ENCODE measurements at regions not wholly inside any gene's neighbourhood (a gene's known extent, or its start where the extent isn't known, plus 50 kb on each side); places are given as distances from the start of the nearest gene placed in this dataset.

GRCh38 chr14:97445367-97445766 is 648.2 kb downstream of the VRK1 start:
- DNase-seq (ENCODE audit: low read depth) = no peak

- no peak for DNase-seq (ENCODE audit: low read depth)
Observed at GRCh38 chr14:97446087-97446486, 648.9 kb downstream of the VRK1 start.

DNA sequence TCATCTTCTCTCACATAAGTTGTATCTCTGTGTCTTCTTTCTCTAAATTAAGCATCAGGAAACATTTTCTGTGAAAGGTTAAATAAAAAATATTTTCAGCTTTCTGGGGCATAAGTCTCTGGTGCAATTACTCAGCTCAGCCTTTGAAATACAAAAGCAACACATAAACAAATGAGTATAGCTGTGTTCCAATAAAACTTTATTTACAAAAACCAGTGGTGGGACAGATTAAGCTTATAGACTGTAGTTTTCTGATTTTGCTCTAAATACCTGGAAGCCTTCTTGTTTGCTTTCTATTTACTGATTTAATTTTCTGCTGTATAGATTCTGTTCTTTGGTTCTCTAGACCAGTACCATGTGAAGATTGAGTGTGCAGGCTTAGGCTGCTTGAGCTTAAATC is 655.1 kb downstream of the VRK1 start:
- DNase-seq (ENCODE audit: low read depth) = no peak

DNA sequence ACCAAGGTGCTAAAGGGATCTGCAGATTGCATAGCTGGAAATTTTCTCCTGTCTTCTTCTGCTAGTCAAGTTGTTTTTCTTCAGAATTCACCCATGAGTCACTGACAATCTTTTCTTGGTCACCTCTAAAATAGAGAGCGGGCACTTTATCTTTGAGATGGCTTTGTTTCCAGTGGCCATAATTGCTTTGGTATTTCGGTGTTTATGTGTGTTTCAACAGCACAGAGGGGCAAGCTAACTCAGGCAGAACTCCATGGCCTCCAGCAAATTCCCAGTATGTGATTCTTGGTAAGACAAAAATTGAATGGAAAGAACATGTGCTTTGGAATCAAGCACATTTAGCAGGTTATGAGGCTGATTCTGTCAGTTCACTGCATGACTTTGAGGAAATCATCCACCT is 656.8 kb downstream of the VRK1 start:
- DNase-seq (ENCODE audit: low read depth) = no peak

GRCh38 chr14:97456462-97456861 is 659.3 kb downstream of the VRK1 start:
- DNase-seq (ENCODE audit: low read depth) = no peak

DNA sequence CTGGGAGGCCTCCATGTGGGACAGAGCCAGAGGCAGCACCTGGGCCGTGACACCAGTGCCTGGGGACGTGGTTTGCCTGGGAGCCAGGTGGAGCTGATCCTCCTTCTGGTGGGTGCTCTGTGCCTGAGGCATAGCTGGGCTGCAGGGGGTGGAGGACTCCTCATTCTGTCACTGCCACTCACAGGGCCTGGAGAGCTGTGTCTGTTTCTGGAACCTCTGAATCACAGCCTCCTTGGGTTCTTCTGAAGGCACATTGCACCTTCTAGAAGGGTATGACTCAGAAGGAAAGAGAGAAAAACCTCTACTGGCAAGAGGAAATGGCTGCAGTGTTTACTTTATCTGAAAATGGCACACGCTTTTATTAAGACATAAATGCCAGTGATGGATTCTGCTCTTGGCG is 659.8 kb downstream of the VRK1 start:
- peak; percentile 57 for DNase-seq (ENCODE audit: low read depth)

DNA sequence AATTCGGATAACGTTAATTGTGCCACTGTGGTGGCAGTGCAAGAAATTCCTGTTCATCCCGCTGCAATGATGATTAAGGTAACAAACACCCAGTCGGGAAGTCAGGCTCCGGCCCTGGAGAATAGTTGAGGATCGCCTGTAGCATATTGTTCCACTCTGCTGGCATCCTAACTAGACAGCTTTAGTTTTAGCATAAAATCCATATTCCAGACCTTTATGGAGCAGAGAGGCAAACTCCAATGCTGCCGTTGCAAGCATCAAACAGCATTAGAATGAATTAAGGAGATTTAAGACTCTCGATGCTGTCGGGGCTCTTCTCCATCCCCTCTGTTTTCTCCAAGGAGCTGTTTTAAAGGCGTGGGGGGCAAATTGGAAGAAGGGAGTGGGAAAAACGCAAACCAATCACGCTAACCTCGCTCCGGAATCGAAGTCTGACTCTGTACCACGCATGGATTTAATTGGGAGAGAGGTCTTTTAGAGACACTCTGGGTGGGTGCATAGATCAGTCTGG is 660.4 kb downstream of the VRK1 start:
- no peak for DNase-seq (ENCODE audit: low read depth)

DNA sequence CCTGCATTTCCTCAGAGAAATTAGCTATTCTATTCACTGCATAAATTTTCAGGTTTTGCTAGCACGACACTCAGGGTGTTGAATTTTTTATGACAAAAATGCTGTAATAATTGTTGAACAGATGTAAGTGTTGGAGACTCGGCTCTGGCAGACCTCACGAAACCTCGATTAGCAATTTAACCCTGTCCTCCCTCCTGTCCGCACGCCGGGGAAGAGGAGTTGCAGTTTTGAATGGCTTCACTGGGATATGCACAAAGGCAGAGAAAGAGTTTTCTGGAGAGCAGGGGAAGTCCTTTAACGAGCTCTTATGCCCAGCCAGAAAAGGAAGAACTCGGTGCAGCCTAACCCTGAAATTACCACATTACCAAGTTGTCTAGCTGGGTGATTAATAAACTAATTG is 661.1 kb downstream of the VRK1 start:
- DNase-seq (ENCODE audit: low read depth) = no peak

GRCh38 chr14:97458661-97459579 is 661.7 kb downstream of the VRK1 start:
- DNase-seq (ENCODE audit: low read depth) = peak; percentile 68

- no peak for DNase-seq (ENCODE audit: low read depth)
Observed at GRCh38 chr14:97462081-97462480, 664.9 kb downstream of the VRK1 start.

GRCh38 chr14:97468220-97468619 is 671.0 kb downstream of the VRK1 start:
- no peak for DNase-seq (ENCODE audit: low read depth)

GRCh38 chr14:97477353-97477752 is 680.2 kb downstream of the VRK1 start:
- DNase-seq (ENCODE audit: low read depth) = no peak

DNA sequence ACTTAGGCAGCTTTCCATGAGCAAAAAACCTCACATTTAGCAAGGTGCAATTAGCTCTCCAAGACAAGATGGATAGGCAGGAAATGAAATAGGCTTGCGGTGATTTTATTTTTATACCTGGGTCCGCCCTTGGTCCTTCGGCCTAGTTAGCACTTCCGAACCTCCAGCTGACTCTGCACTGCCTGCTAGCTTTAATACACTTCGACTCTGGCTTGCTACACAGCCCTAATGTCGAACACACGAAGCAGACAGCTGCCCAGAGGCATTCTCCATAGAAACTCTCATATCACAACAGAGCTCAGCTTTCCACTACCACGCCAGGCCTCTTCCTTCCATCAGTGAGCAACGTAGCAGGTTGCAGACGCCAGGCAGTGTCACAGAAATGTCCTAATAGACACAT is 688.0 kb downstream of the VRK1 start:
- DNase-seq (ENCODE audit: low read depth) = no peak

DNA sequence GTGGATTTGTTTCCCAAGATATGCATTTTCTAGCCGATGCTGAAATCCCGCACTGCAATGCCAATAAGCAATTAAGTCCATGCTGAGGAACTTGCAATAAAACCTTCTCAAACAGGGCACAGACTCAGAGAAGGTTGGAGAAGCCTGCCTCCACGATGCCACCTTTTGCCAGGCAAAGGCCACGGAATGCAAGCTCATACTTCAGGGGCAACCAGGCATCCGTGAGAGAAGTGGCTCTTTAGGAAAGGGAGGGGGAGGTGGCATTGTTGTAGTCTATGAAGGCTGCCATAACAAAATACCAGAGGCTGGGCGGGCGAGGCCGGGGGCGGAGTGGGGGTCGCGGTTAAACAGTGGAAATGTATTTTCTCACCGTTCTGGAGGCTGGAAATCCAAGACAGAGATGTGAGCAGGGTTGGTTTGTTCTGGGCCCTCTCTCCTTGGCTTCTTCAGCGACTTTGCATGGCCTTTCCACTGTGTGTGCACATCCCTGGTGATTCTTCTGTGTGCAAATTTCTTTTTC is 689.5 kb downstream of the VRK1 start:
- DNase-seq (ENCODE audit: low read depth) = no peak

- no peak for DNase-seq (ENCODE audit: low read depth)
Observed at GRCh38 chr14:97489750-97490149, 692.6 kb downstream of the VRK1 start.

GRCh38 chr14:97490521-97491070 is 693.4 kb downstream of the VRK1 start:
- no peak for DNase-seq (ENCODE audit: low read depth)

DNA sequence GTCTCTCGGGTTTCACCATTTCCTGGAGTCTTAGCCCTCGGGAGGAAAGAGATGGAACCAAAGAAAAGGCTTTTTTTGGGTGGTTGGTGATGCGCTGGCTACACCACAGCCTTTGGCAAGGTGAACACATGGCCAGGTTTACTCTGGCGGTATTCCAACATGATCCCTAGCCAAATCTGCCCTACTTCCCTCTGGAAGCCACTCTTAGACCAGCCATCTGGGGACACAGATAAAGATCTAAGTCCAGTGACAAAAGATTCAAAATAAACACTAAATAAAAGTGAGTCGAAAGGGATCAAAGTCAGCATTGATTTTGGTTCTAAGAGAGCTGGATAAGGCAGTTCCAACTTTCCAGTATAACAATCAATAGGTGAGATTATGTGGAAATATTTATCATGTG is 694.5 kb downstream of the VRK1 start:
- DNase-seq (ENCODE audit: low read depth) = no peak

GRCh38 chr14:97499790-97500481 is 702.8 kb downstream of the VRK1 start:
- no peak for DNase-seq (ENCODE audit: low read depth)

DNA sequence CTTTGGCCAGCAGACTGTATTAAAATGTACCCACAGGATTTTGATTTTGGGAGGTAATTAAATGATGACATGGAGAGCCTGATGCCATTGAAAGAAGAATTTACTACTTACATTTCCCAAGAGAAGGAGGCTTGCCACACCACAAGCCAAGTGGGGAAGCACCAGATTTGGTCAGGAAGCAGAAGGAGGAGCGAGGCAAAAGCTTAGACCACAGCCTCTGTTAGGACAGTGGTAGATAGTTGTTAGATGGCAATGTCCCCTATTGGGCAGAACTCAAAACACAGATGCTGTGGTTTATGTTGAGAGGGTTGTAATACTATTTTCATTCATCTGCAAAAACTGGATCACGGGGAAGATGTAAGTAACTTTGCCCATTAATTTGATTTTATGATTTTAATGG is 709.4 kb downstream of the VRK1 start:
- no peak for DNase-seq (ENCODE audit: low read depth)

GRCh38 chr14:97513891-97514290 is 716.7 kb downstream of the VRK1 start:
- DNase-seq (ENCODE audit: low read depth) = no peak

- DNase-seq (ENCODE audit: low read depth) = no peak
Observed at GRCh38 chr14:97517566-97518234, 720.5 kb downstream of the VRK1 start.

GRCh38 chr14:97523936-97524335 is 726.8 kb downstream of the VRK1 start:
- DNase-seq (ENCODE audit: low read depth) = no peak
